DMS114 treated with DMSO at 0.1 percent for 48 hours (cell line): ENCODE measurements at regions not wholly inside any gene's neighbourhood (a gene's known extent, or its start where the extent isn't known, plus 50 kb on each side); places are given as distances from the start of the nearest gene placed in this dataset.

ENCODE experiments used
- DNase-seq: peaks from one replicate; lab custom pipeline; 2025; ENCODE audit not compliant: unreplicated experiment; lab: John Stamatoyannopoulos, UW

DNA sequence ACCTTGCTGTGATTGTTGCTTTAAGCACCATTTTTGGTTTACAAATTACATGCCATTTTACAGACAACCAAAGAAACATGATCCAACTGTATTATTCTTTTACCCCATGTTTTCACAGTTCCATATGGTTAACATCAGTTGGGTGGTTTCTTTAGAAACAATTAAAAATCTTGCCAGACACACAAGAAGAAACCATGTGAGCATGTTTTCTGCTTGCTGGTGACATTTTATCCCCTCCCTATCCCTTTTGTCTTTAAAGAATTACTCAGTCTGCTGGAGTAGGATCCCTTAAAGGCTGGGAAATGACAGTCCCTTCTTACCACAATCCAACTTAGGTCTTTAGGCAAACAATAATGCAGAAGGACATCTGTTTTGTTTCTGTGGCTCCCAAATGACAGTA is 121.8 kb upstream of the PLXNC1 start:
- no peak for DNase-seq

DNA sequence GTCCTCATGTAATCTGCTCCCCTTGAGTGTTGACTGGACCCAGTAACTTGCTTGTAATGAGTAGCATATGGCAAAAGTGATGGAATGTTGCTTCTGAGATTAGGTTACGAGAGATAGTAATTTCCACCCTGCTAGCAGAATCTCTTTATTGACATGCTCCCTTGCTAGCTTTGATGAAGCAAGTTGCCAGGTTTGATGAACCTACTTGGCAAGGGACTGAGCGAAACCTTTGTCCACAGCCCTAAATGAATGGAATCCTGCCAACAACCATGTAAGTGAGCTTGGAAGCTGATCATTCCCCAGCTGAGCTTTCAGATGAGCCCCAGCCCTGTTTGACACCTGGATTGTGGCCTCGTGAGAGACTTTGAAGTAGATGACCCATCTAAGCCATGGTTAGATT is 120.8 kb upstream of the PLXNC1 start:
- no peak for DNase-seq

DNA sequence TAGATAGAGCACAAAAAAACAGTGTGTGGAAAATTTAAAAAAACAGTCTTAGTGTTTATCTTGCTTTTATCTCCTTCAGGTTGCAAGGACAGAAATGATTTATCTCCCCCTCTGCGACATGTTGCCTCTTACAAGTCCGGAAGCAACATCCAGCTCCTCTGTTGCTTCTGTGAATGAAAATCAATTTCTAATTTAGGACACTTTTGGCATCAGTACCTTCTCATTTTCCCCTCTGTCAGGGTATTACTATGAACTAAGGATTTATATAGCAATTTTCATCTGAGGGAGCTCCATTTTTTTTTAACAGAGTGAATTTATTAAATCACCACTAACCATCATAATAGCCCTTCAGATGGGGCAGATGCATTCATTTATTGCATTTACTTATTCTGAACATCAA is 116.6 kb upstream of the PLXNC1 start:
- no peak for DNase-seq

DNA sequence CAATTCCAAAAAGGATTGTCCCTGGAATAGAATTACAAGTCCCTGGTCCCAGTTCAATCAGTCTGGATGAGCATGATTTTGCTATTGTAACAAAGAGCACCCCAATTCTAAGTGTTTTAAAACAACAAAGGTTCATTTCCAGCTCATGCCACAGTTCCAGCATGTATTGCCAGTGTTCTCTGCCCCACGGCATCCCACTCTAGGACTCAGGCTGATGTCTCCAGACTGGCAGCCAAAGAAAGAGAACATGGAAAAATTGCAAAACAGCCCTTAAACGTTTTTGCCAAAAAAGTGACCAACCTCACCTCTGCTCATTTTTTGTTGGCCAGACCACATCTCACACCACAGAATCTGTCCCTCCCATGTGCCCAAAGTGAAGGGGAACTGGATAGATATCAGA is 116.0 kb upstream of the PLXNC1 start:
- no peak for DNase-seq

DNA sequence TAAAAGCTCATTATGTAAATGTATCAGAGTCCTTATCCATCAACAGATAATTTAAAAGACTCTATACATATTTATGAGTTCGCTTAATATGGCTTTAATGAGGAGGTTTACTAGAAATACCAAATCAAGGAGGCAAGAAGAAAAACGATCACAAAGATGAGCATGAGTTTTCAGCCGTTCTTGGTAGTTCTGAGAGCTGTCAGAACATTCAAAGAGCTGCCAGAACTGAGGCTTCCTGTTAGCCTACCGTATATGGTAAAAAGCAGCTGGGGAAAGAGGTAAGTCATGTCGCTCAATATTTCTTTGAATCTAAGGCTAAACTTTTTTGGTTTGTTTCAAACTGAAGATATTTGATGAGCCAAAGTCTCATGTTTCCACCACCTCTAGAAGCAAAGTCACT is 115.3 kb upstream of the PLXNC1 start:
- DNase-seq: no peak

DNA sequence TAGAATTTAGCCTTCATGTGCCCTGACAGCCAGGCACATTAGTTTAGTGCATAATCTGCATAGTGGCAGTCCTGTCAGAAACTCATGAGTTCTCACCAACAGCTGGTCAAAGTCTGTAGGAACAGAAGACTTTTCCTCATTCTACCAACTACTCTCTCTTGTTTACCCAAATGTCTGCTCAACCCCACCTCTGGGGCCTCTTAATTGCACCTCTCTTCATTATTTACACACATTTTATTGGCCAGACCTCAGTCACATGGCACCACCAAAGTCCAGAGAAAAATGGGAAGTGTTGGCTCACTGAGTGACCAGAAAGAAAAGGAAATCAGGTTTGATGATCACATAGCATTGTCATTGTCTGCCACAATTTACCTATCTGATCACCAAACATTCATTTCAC is 114.6 kb upstream of the PLXNC1 start:
- no peak for DNase-seq

DNA sequence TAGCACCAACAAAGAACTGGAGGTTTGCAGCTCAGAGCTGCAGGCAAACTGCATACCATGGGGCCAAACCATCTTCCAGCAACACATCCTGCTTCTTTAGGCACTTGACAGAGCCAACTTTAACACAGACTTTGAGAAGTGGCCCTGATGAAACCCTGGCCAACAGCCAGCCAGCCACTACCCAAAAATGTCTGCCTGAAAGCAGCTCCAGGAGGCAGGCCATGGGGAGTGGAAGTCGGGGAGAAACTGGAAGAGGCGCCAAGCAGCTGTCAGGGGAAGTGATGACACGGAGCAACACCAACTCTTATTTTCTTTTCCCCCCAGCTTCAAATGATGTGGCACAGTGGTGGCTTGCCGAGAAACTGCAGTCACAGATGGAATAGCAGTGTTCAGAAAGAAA is 110.9 kb upstream of the PLXNC1 start:
- DNase-seq: no peak

DNA sequence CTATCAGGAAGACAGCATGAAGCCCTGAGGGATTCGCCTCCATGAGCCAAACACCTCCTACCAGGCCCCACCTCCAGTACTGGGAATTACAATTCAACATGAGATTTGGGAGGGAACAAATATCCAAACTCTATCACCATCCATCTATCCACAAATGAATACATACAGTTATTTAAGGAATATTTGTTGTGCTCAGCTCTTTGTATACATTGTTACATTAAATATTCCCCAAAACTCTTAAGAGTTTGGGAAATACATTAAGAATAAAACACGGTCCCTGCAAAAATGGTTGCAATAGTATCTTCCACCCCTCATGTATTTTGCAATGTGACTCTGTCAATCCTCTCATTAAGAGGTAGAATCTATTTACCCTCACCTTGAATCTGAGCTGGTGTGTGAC is 109.8 kb upstream of the PLXNC1 start:
- DNase-seq: no peak

DNA sequence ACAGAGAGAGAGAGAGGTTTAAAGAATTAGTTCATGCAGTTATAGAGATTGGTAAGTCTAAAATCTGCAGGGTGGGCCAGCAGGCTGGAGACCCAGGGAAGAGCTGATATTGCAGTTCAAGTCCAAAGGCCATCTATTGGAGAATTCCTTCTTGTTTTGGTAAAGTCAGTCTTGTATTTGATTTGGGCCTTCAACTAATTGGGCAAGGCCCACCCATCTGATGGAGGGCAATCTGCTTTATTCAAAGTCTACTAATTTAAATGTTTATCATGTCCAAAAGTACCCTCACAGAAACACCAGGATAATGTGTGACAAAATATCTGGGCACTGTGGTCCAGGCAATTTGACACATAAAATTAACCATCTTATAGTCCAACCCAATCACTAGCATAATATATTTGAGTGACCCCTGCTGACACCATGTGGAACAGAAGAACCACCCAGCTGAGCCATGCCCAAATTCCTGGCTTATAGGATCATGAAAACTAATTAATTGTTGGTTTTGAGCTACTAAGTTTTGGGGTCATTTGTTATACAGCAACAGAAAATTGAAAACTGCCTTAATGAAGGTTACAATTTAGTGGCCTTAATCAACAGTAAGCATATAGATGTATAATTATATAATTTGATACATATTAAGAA is 109.1 kb upstream of the PLXNC1 start:
- no peak for DNase-seq

DNA sequence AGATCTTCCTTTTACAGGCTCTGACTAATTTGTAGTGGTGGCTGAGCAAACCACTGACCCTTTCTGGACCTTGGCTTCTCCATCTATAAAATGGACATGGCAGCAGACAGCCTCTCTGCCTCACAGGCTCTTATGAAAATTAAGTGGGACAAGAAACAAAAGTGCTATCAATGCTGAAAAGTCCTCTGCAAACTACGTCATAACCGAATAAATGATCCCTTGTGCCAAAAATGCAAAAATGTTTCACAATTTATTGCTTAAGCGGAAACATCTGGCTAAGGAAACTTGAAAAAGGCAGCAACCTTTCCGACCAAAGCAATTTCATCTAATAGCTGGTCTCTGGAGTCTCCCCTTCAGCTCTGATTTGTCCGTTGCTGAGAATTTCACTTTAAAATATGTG is 108.5 kb upstream of the PLXNC1 start:
- no peak for DNase-seq

DNA sequence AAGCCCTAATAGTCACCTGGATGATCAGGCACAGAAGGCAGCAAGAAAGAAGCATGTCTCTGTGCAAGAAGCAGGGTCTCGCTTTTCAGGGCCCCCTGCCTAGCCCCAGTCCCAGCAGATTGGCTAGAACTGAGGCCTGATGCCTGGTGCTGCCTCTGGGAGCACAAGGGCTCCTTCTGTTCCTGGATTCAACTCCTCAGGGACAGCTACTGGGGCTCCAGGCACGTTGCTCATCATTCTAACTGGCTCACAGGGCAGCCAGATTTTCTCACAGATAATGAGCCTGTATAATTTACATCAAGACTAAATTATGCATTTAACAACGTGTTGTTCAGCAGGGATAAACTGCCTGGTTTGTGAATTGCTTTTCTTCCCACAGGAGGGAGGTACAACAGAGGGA is 106.5 kb upstream of the PLXNC1 start:
- no peak for DNase-seq

DNA sequence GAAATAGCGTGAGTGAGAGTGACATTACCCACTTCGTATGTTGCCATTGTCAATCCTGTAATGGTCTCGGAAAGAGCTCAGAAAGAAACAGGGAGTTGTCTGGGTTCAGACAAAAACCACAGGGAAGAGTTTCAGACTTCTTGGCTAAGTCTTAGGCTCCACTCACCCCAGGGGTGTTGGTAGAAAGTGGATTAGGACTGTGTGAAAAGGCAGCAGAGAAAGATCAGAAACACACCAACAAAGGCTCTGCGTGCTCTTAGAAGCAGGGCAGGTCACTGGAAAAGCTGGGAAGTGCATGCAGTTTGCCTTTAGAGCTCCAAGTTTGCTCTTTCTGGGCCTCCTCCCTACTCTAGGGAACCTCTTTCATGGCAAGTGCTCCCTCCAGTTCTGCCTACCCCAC is 106.1 kb upstream of the PLXNC1 start:
- no peak for DNase-seq

DNA sequence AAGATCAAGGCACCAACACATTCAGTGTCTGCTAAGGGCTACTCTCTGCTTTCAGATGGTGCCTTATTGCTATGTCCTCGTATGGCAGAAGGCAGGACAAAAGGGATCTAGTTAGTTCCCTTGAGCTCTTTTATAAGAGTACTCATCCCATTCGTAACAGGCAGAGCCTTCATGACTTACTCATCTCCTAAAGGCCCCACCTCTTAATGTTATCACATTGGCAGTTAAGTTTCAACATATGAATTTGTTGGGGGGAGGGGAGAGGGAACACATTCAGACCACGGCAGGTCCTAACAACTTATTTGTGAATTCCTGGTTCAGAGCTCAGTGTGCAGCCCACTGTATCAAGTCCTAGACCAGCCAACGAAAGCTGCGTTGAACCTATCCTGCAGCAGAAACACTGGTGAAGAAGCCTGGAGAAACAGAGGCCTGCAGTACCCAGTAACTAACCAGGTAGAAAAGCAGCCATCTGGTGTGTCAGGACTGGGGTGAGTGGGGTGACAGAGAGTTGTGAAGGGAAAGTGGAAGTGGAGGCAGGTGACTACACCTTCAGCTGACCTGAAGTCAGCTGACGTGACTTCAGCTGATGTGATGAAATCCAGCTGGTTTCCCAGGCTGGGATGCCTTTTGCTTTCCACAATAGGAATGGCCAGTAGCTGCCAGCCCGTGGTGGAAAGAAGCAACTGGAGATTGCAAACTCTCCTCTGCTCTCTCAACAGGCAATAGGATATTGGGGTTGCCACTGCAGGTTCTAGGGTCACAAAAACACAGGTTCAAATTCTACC is 101.6 kb upstream of the PLXNC1 start:
- no peak for DNase-seq

DNA sequence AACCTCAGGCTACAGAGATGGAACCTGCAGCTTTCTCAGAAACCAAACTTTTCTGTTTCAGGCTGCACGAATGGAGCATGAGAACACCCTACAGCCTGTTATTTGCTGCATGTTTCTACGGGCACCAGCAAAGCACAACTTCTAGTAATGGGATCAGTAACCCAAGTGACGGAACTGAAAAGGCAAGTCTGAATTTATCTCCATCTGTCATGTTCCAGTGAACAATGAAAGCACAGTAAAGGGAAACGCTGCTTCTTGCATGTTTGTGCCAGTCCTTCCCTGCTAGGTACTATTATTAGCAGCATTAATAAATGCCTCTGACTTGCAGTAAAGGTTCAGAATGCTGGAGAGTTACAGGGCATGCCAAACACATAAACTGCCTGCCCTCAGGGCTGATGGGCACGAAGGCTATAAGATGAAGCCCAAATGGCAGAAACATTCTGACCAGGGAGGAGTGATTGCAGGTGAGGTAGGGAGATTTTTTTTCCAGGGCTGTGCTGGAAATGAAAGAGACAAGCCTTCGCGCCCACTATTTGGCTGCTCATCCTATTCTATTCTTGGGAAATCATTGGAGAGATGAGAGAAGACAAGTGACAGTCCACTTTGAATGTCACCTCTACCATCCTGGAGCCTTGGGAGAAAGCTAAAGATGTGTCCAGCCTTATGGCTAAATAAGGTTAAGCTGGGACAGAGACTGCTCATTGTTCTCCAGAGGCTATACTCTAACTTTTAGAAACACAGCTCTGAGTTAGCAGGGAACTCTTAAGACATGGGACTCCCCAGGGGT is 100.4 kb upstream of the PLXNC1 start:
- DNase-seq: no peak

DNA sequence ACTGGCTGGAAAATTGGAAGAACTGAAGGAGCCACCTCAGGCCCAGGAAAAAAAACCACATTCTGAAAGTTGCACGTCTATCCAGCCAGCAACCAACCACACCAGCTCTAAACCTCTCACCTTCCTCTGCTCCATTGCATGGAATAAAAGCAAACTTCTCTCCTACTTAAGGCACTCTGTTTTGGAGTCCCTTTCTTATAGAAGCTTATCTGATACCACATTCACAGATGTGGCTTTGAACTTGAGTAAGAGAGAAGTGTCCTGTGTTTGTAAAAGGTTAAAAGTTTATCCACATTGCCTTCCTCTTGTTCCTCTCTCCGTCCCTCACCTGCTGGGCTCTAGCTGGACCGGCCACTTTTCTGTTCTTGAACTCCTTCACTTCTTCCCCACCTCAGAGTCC is 99.6 kb upstream of the PLXNC1 start:
- DNase-seq: no peak

DNA sequence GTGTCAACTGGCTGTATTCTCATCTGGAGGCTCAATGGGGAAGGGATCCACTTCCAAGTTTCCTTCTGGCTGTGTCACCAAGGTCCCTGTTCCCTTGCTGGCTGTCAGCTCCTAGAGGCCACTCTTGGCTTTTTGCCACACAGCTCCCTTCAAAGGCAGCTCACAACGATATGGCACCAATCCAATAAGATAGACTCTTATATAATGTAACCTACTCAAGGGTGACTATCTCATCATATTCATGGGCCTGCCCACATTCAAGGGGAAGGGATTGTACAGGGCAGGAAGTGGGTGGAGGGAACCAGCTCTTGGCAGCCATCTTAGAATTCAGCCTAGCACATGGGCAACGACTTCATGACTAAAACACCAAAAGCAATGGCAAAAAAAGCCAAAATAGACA is 98.7 kb upstream of the PLXNC1 start:
- no peak for DNase-seq

DNA sequence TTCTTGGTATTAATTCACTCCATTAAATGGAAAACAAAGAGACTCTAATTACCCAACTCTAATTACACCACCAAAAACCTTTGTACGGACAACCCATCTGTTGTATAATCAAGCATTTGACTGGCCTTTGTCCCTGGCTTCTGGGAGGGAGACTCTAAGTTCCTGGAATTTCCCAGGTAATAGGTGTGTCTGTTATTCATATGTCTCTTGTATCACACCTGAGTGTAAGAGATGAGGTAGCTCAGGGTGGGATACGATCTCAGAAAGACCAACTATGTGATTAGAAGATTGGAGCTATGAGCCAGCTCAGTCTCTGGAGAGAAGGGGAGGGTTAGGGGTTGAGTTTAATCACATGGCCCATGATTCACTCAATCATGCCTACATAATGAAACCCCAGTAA is 94.7 kb upstream of the PLXNC1 start:
- DNase-seq: no peak

DNA sequence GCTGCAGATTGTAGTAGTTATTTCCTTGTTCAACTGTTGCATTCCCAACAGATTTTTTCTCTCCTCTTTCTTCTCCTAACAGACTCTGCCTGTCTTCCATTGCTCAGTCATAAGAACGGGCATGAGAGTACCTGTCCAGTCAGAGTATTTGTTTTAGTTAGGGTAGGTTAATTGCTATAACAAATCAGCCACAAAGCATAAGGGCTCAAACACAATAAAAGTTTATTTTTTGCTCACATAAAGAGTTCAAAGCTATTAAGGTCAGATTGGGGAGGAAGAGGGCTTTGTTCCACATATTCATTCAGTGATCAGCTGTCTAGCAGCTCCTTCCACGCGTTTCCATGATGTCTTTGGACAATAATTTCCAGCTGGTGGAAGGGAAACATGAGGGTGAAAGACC is 92.8 kb upstream of the PLXNC1 start:
- no peak for DNase-seq

DNA sequence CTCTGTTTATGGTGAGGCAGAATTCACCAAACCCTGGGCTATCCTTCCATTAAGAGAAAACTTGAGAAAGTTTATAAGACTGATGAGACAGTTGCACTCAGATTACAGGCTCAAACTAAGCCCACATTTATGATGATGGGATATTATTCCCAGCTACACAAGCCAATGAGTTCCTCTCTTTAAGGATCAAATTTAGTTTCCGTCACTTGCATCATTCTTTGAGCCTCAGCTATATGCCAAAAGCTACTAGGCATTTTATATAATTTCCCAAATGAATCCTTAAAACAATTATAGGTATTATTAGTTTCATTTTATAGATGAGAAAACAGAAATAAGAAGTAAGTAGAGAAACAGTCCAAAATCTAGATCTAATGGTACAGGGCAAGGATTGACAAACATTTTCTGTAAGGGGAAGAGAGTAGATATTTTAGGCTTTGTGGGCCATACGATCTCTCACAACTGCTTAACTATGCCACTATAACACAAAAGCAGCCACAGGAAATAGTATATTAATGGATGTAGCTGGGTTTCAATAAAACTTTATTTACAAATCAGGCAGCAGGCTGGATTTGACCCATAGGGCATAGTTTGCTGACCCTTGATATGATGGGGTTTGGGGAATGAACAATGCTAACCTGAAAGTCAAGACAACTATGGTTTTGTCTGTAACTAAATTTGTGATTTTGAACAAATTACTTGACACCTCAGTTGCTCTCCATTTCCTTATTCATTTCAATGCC is 91.8 kb upstream of the PLXNC1 start:
- no peak for DNase-seq

DNA sequence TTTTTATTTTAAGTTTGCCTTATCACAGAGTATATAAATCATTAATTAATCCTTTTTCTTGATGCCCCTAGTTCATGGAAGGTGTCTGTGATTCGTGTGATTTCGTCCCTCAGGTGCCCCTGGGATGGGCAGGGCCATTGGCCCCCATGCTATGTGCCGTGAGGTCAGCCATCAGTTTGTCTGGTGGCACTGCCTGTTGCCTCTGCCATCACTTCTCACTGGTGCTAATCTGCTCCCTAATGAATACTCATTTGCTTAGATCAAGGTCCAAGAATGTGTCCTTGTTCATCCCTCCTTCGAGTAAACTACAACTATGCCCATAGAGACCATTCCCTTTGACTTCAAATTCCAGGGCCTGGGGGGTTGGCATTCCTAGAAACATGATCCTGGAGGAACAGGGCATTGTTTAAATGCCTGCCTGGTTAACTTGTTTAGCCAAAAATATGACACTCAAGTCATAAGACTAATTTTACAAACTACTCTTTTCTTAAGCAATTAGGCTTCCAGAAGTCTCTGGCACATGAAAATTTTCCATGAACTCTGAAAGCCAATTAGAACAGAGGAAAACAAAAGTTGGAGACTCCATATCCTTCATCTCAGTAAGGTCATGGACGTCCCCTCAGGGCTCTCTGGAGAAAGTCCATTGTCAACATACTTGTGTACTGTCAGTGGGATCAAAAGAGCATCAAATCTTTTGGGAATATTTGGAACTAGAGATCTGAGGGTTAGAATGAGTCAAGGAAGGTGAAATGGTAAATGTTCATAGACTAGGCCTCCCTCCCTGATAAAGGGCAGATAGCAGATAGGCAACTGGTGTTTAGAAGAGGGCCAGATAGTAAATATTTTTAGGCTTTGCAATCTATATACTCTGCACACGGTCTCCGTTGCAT is 90.9 kb upstream of the PLXNC1 start:
- DNase-seq: no peak
